ENCODE measurements at regions not wholly inside any gene's neighbourhood (a gene's known extent, or its start where the extent isn't known, plus 50 kb on each side); places are given as distances from the start of the nearest gene placed in this dataset.

- H3K9ac ChIP-seq, result no peak overlapping the region
- H3K4me1 ChIP-seq, result peaks cover 0 to 32% (median 8%) of the 10 kb centered on the region in 10 experiments; a peak in 14 of 20 replicates
- H3K27ac ChIP-seq, result no peak overlapping the region
- no peak for TF ChIP-seq Cebpa-rat (IDR thresholded peaks at IDR 0.05)
- no peak overlapping the region for H3K4me3 ChIP-seq
- H4K20me1 ChIP-seq, result no peaks in the 10 kb centered on the region
- H3K9me3 ChIP-seq (replicated peaks in 1 of 11), result peaks cover 0 to 10% (median 6%) of the 10 kb centered on the region in 11 experiments; a peak in 8 of 22 replicates
- H3K36me3 ChIP-seq, result no peaks in the 10 kb centered on the region
- H3K27me3 ChIP-seq, result no peaks in the 10 kb centered on the region
- H3K4me2 ChIP-seq, result no peak overlapping the region
Observed at GRCh38 chr21:41098076-41098475, 69.9 kb upstream of the BACE2 start.

GRCh38 chr21:41098481-41099042 lies 69.4 kb upstream of the BACE2 start:
- Histone ChIP-seq H3K27me3 (no peaks in the 10 kb centered on the region), H3K4me3 (no peak overlapping the region), H3K4me1 (peaks cover 0 to 32% (median 8%) of the 10 kb centered on the region in 10 experiments; a peak in 14 of 20 replicates), H3K9me3 (replicated peaks in 1 of 11) (peaks cover 0 to 10% (median 6%) of the 10 kb centered on the region in 11 experiments; a peak in 8 of 22 replicates), H3K4me2 (no peak overlapping the region), H3K9ac (no peak overlapping the region), H3K27ac (no peak overlapping the region), H3K36me3 (no peaks in the 10 kb centered on the region), H4K20me1 (no peaks in the 10 kb centered on the region)
- 0 out of 22 replicates have a peak, but pooled peaks of 1 of the 11 experiments have one; percentile 14 for TF ChIP-seq Cebpa-rat (IDR thresholded peaks at IDR 0.05)

GRCh38 chr21:41100826-41101550 lies 67.0 kb upstream of the BACE2 start:
- no peak overlapping the region for H3K27ac ChIP-seq
- no peak overlapping the region for H3K4me3 ChIP-seq
- no peaks in the 10 kb centered on the region for H3K27me3 ChIP-seq
- no peak overlapping the region for H3K9ac ChIP-seq
- no peak for TF ChIP-seq Cebpa-rat (IDR thresholded peaks at IDR 0.05)
- H3K36me3 ChIP-seq, result no peaks in the 10 kb centered on the region
- peaks cover 0 to 26% (median 8%) of the 10 kb centered on the region in 10 experiments; a peak in 14 of 20 replicates for H3K4me1 ChIP-seq
- H4K20me1 ChIP-seq, result no peaks in the 10 kb centered on the region
- peaks cover 0 to 14% (median 6%) of the 10 kb centered on the region in 11 experiments; a peak in 8 of 22 replicates for H3K9me3 ChIP-seq (replicated peaks in 1 of 11)
- no peak overlapping the region for H3K4me2 ChIP-seq

- Histone ChIP-seq H3K9ac (no peak overlapping the region), H3K36me3 (no peaks in the 10 kb centered on the region), H3K9me3 (replicated peaks in 1 of 11) (peaks cover 0 to 14% (median 6%) of the 10 kb centered on the region in 11 experiments; a peak in 8 of 22 replicates)
Observed at GRCh38 chr21:41102281-41102680, 65.7 kb upstream of the BACE2 start.

GRCh38 chr21:41107602-41108001 lies 60.4 kb upstream of the BACE2 start:
- no peaks in the 10 kb centered on the region for H3K27me3 ChIP-seq
- H3K4me3 ChIP-seq, result no peak overlapping the region
- H3K9me3 ChIP-seq (replicated peaks in 1 of 11), result peaks cover 0 to 9% (median 0%) of the 10 kb centered on the region in 11 experiments; a peak in 2 of 22 replicates
- H4K20me1 ChIP-seq, result no peaks in the 10 kb centered on the region
- no peaks in the 10 kb centered on the region for H3K36me3 ChIP-seq
- no peak overlapping the region for H3K27ac ChIP-seq
- H3K9ac ChIP-seq, result no peak overlapping the region
- H3K4me2 ChIP-seq, result 0 out of 22 replicates have a peak overlapping the region, but pooled peaks of 1 of the 11 experiments have one; percentile 34
- peaks cover 8 to 32% (median 22%) of the 10 kb centered on the region in 10 experiments for H3K4me1 ChIP-seq
- TF ChIP-seq Cebpa-rat (IDR thresholded peaks at IDR 0.05), result no peak

More at GRCh38 chr21:41102281-41102680, 65.7 kb upstream of the BACE2 start:
- TF ChIP-seq Cebpa-rat (IDR thresholded peaks at IDR 0.05), result no peak
- H4K20me1 ChIP-seq, result no peaks in the 10 kb centered on the region
- H3K4me3 ChIP-seq, result no peak overlapping the region
- H3K4me1 ChIP-seq, result peaks cover 8 to 21% (median 14%) of the 10 kb centered on the region in 10 experiments; a peak in 18 of 20 replicates
- H3K27me3 ChIP-seq, result no peaks in the 10 kb centered on the region
- peak overlapping the region in 10 of 11 experiments; percentile 6 to 86 (median 29); a peak in 17 of 22 replicates for H3K4me2 ChIP-seq
- H3K27ac ChIP-seq, result no peak overlapping the region

- Histone ChIP-seq H3K4me1 (peaks cover 19 to 44% (median 34%) of the 10 kb centered on the region in 10 experiments), H3K4me2 (0 out of 22 replicates have a peak overlapping the region, but pooled peaks of 2 of the 11 experiments have one; percentile 12 to 25), H3K27me3 (no peaks in the 10 kb centered on the region), H3K4me3 (no peak overlapping the region), H4K20me1 (no peaks in the 10 kb centered on the region), H3K27ac (no peak overlapping the region), H3K9ac (no peak overlapping the region), H3K36me3 (no peaks in the 10 kb centered on the region), H3K9me3 (replicated peaks in 1 of 11) (peaks cover 0 to 9% (median 0%) of the 10 kb centered on the region in 11 experiments; a peak in 2 of 22 replicates)
- TF ChIP-seq Cebpa-rat (IDR thresholded peaks at IDR 0.05), result no peak
Observed at GRCh38 chr21:41108668-41109585, 59.0 kb upstream of the BACE2 start.

- Histone ChIP-seq H3K4me3 (no peak overlapping the region), H3K27ac (no peak overlapping the region), H3K9me3 (replicated peaks in 1 of 11) (peaks cover 0 to 6% (median 0%) of the 10 kb centered on the region in 11 experiments; a peak in 1 of 22 replicates), H3K4me2 (peak overlapping the region in 8 of 11 experiments; percentile 21 to 65 (median 46); a peak in 15 of 22 replicates), H3K36me3 (no peaks in the 10 kb centered on the region), H3K9ac (no peak overlapping the region), H3K27me3 (no peaks in the 10 kb centered on the region), H4K20me1 (no peaks in the 10 kb centered on the region), H3K4me1 (peaks cover 22 to 46% (median 36%) of the 10 kb centered on the region in 10 experiments)
- no peak for TF ChIP-seq Cebpa-rat (IDR thresholded peaks at IDR 0.05)
Observed at GRCh38 chr21:41110161-41110560, 57.8 kb upstream of the BACE2 start.

GRCh38 chr21:41110664-41111063 lies 57.3 kb upstream of the BACE2 start:
- Histone ChIP-seq H3K4me1 (peaks cover 22 to 46% (median 36%) of the 10 kb centered on the region in 10 experiments), H4K20me1 (no peaks in the 10 kb centered on the region), H3K36me3 (no peaks in the 10 kb centered on the region), H3K9me3 (replicated peaks in 1 of 11) (peaks cover 0 to 6% (median 0%) of the 10 kb centered on the region in 11 experiments; a peak in 1 of 22 replicates), H3K4me3 (no peak overlapping the region), H3K4me2 (peak overlapping the region in 8 of 11 experiments; percentile 21 to 65 (median 46); a peak in 15 of 22 replicates), H3K27ac (no peak overlapping the region), H3K9ac (no peak overlapping the region), H3K27me3 (no peaks in the 10 kb centered on the region)
- no peak for TF ChIP-seq Cebpa-rat (IDR thresholded peaks at IDR 0.05)
